ENCODE measurements at regions not wholly inside any gene's neighbourhood (a gene's known extent, or its start where the extent isn't known, plus 50 kb on each side); places are given as distances from the start of the nearest gene placed in this dataset.

DNA sequence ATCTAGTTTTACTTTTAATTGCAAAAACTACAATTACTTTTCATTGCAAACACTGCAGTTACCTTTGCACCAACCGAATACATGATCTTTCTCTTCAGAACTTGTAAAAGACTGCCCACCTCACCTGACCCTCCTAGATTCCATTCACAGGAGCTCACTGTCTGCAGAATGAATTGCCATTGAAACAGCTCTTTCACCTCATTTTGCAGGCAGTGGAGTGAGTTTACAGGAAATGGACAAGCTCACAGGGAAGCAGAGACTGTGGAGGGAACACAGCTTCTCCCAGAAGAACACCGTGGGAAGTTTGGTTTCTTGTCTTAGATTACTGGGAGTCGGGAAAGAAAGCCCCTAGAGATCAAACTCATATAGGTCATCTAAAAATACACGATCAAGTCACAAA, 439.7 kb upstream of the RBFOX1 start:
- TF ChIP-seq, protein P1, sequence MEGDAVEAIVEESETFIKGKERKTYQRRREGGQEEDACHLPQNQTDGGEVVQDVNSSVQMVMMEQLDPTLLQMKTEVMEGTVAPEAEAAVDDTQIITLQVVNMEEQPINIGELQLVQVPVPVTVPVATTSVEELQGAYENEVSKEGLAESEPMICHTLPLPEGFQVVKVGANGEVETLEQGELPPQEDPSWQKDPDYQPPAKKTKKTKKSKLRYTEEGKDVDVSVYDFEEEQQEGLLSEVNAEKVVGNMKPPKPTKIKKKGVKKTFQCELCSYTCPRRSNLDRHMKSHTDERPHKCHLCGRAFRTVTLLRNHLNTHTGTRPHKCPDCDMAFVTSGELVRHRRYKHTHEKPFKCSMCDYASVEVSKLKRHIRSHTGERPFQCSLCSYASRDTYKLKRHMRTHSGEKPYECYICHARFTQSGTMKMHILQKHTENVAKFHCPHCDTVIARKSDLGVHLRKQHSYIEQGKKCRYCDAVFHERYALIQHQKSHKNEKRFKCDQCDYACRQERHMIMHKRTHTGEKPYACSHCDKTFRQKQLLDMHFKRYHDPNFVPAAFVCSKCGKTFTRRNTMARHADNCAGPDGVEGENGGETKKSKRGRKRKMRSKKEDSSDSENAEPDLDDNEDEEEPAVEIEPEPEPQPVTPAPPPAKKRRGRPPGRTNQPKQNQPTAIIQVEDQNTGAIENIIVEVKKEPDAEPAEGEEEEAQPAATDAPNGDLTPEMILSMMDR (conservative IDR thresholded peaks at IDR 0.05; ENCODE audit: low read depth, low read length): no peak
- no peak overlapping the region for H3K4me3 ChIP-seq (ENCODE audit: low read depth, low read length)
- DNase-seq (ENCODE audit: low read depth): no peak

- TF ChIP-seq, protein P1 (conservative IDR thresholded peaks at IDR 0.05; ENCODE audit: low read depth, low read length): no peak
- no peak for DNase-seq (ENCODE audit: low read depth)
- no peak overlapping the region for H3K4me3 ChIP-seq (ENCODE audit: low read depth, low read length)
These were observed 441.1 kb upstream of the RBFOX1 start for GRCh38 chr16:6891496-6891895.

GRCh38 chr16:6888531-6888930, 444.1 kb upstream of the RBFOX1 start:
- no peak overlapping the region for H3K4me3 ChIP-seq (ENCODE audit: low read depth, low read length)
- no peak for DNase-seq (ENCODE audit: low read depth)
- TF ChIP-seq, protein P1 (conservative IDR thresholded peaks at IDR 0.05; ENCODE audit: low read depth, low read length): no peak

DNA sequence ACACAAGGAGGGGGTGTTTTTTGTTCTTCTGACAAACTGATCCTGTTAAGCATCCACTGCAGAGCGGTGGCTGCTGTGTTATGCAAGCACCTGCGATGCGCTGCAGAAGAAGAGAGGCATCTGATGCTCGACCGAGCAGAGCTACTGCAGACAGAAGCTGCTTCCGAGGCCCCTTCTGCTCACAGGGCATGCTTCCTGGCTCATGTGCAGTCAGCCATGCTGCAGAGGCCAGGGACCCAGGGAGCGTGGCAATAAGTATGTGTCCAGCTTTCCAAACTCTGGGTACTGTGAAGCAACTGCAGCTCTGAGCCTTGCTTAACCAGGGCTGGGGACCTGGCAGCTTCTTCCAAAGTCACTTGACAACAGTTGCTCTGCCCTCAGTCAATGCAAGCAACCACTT, 448.6 kb upstream of the RBFOX1 start:
- DNase-seq (ENCODE audit: low read depth): no peak
- TF ChIP-seq, protein P1 (conservative IDR thresholded peaks at IDR 0.05; ENCODE audit: low read depth, low read length): no peak

DNA sequence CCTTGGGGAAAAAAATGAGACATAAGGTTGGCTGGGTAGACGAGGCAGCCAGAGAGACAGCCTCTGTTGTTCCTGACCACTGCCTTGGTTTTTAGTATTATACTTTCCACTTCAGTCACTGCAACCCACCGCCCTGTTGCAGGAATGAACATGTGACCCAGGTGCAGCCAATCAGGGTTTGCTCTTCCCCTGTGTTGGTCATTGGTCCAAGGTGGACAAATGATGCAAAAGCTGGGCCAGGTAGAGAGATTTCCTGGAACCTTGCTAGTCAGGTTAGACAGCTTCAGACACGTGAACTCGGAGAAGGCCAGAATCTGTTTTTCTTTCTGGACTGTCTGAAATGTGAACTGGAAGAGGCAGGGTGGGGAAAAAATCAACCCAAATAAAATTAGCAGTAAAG, 452.4 kb upstream of the RBFOX1 start:
- DNase-seq (ENCODE audit: low read depth): no peak
- TF ChIP-seq, protein P1 (conservative IDR thresholded peaks at IDR 0.05; ENCODE audit: low read depth, low read length): no peak
- no peak overlapping the region for H3K4me3 ChIP-seq (ENCODE audit: low read depth, low read length)

More for the DNA sequence above, 448.6 kb upstream of the RBFOX1 start:
- H3K4me3 ChIP-seq (ENCODE audit: low read depth, low read length): no peak overlapping the region

DNA sequence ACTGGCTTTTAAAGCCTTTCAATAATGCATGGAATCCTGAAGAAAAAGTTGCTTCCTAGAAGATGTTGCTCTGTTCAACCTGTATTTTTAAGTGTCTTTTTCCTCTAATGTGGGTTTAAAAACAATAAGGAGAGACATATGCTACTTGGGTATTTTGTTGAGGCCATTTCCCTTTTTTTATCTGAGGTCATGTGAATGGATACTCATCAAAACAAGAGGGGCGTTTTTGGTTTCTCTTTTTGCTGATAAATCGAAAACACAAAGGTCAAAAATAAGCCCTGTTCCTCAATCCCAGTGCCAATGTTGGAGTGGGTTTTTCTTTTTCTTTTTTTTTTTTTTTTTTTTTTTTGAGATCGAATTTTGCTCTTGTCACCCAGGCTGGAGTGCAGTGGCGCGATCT, 468.0 kb upstream of the RBFOX1 start:
- DNase-seq (ENCODE audit: low read depth): no peak
- TF ChIP-seq, protein P1 (conservative IDR thresholded peaks at IDR 0.05; ENCODE audit: low read depth, low read length): no peak
- no peak overlapping the region for H3K4me3 ChIP-seq (ENCODE audit: low read depth, low read length)

DNA sequence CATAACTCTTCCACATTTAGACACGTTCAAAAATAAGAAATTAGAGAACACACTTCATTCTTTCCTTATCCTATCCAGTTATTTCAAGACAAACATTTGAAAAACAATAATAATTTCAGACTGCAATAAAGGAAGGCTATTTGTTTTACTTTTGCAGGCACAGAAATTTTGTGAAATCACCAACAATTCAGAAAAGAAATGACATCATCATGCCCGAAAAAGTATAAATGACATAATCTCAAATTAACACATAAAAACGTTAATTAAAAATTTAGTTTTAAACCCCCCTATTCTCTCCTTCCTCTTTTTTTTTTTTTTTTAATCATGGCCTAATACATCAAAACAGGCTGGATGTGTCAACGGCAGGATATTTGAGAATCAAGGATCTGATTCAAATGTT, 468.4 kb upstream of the RBFOX1 start:
- TF ChIP-seq, protein P1 (conservative IDR thresholded peaks at IDR 0.05; ENCODE audit: low read depth, low read length): no peak
- H3K4me3 ChIP-seq (ENCODE audit: low read depth, low read length): no peak overlapping the region
- no peak for DNase-seq (ENCODE audit: low read depth)
